ENCODE measurements at regions not wholly inside any gene's neighbourhood (a gene's known extent, or its start where the extent isn't known, plus 50 kb on each side); places are given as distances from the start of the nearest gene placed in this dataset.

- Histone ChIP-seq H3K27ac (ENCODE audit: low read depth, low read length) (no peak overlapping the region), H3K36me3 (ENCODE audit: insufficient read depth, low read length) (no peaks in the 10 kb centered on the region), H3K9me3 (ENCODE audit: control insufficient read depth in 1 of 2, low read length in 2 of 2) (no peaks in the 10 kb centered on the region), H3K4me1 (ENCODE audit: insufficient read depth, low read length) (no peaks in the 10 kb centered on the region), H3K4me3 (ENCODE audit: low read length in 2 of 2) (no peak overlapping the region), H3K27me3 (ENCODE audit: insufficient read depth, low read length) (peaks cover 24% of the 10 kb centered on the region)
- ChIA-PET CTCF (ENCODE audit: partially characterized antibody) (no interaction called here), POLR2A (ENCODE audit: partially characterized antibody) (no interaction called here)
- no peaks in the 10 kb centered on the region for H3K36me3 Mint-ChIP-seq
- no peak overlapping the region for H3K27ac Mint-ChIP-seq
- H3K4me1 Mint-ChIP-seq, result peaks cover 0 to 4% (median 0%) of the 10 kb centered on the region in 4 donors
- intact Hi-C loops (cut with micrococcal nuclease), result no loop called here
- H3K27me3 Mint-ChIP-seq, result peaks cover 47 to 51% of the 10 kb centered on the region in 2 donors
- no peaks in the 10 kb centered on the region for H3K9me3 Mint-ChIP-seq
- no peak for DNase-seq
- H3K4me3 Mint-ChIP-seq, result no peak overlapping the region
These were observed 95.5 kb downstream of the FAM204A start for GRCh38 chr10:118246332-118247295.

GRCh38 chr10:118243907-118244306 is 98.2 kb downstream of the FAM204A start:
- H3K9me3 ChIP-seq (ENCODE audit: control insufficient read depth in 1 of 2, low read length in 2 of 2), result no peaks in the 10 kb centered on the region
- H3K27ac ChIP-seq (ENCODE audit: low read depth, low read length), result no peak overlapping the region
- ChIA-PET POLR2A (ENCODE audit: partially characterized antibody) (no interaction called here), CTCF (ENCODE audit: partially characterized antibody) (interaction anchor here (1.0 to 9.5 kb wide), 8 partner anchors 14 to 1027 kb away, joined by 3 to 205 read pairs (median 4); no protein-coding TSS in a partner anchor)
- DNase-seq, result no peak
- Mint-ChIP-seq H3K4me1 (peaks cover 0 to 4% (median under 1%) of the 10 kb centered on the region in 4 donors), H3K36me3 (no peaks in the 10 kb centered on the region), H3K4me3 (no peak overlapping the region), H3K27me3 (peaks cover 37 to 43% of the 10 kb centered on the region in 2 donors), H3K9me3 (no peaks in the 10 kb centered on the region), H3K27ac (no peak overlapping the region)
- H3K27me3 ChIP-seq (ENCODE audit: insufficient read depth, low read length), result peaks cover 24% of the 10 kb centered on the region
- no peaks in the 10 kb centered on the region for H3K4me1 ChIP-seq (ENCODE audit: insufficient read depth, low read length)
- no peak overlapping the region for H3K4me3 ChIP-seq (ENCODE audit: low read length in 2 of 2)
- no peaks in the 10 kb centered on the region for H3K36me3 ChIP-seq (ENCODE audit: insufficient read depth, low read length)
- intact Hi-C loops (cut with micrococcal nuclease), result no loop called here

- Histone ChIP-seq H3K27ac (ENCODE audit: low read depth, low read length) (no peak overlapping the region), H3K27me3 (ENCODE audit: insufficient read depth, low read length) (peaks cover 10% of the 10 kb centered on the region), H3K36me3 (ENCODE audit: insufficient read depth, low read length) (no peaks in the 10 kb centered on the region), H3K9me3 (ENCODE audit: control insufficient read depth in 1 of 2, low read length in 2 of 2) (no peaks in the 10 kb centered on the region), H3K4me3 (ENCODE audit: low read length in 2 of 2) (no peak overlapping the region), H3K4me1 (ENCODE audit: insufficient read depth, low read length) (no peaks in the 10 kb centered on the region)
- Mint-ChIP-seq H3K4me1 (peaks cover 0 to 1% (median 0%) of the 10 kb centered on the region in 4 donors), H3K27ac (no peak overlapping the region), H3K36me3 (no peaks in the 10 kb centered on the region), H3K4me3 (no peak overlapping the region), H3K9me3 (no peaks in the 10 kb centered on the region), H3K27me3 (peaks cover 30 to 40% of the 10 kb centered on the region in 2 donors)
- CTCF ChIA-PET (ENCODE audit: partially characterized antibody), result interaction anchor here (0.7 to 9.5 kb wide), 22 partner anchors 8 to 1025 kb away, joined by 3 to 205 read pairs (median 4); no protein-coding TSS in a partner anchor
- peak in 4 of 5 donors; percentile 32 to 55 (median 46) for DNase-seq
- POLR2A ChIA-PET (ENCODE audit: partially characterized antibody), result no interaction called here
- intact Hi-C loops (cut with micrococcal nuclease), result loop anchor here (1.0 to 2.0 kb wide), 2 partner anchors 705 to 745 kb away; no protein-coding TSS in a partner anchor
These were observed 100.6 kb downstream of the FAM204A start for GRCh38 chr10:118241229-118242137.

- no peaks in the 10 kb centered on the region for H3K9me3 Mint-ChIP-seq
- no peaks in the 10 kb centered on the region for H3K36me3 Mint-ChIP-seq
- Histone ChIP-seq H3K4me1 (ENCODE audit: insufficient read depth, low read length) (no peaks in the 10 kb centered on the region), H3K27me3 (ENCODE audit: insufficient read depth, low read length) (no peaks in the 10 kb centered on the region), H3K4me3 (ENCODE audit: low read length in 2 of 2) (no peak overlapping the region), H3K27ac (ENCODE audit: low read depth, low read length) (no peak overlapping the region), H3K36me3 (ENCODE audit: insufficient read depth, low read length) (no peaks in the 10 kb centered on the region), H3K9me3 (ENCODE audit: control insufficient read depth in 1 of 2, low read length in 2 of 2) (no peaks in the 10 kb centered on the region)
- H3K4me3 Mint-ChIP-seq, result no peak overlapping the region
- H3K27me3 Mint-ChIP-seq, result peaks cover 17 to 26% of the 10 kb centered on the region in 2 donors
- intact Hi-C loops (cut with micrococcal nuclease), result no loop called here
- peaks cover 0 to 1% (median 0%) of the 10 kb centered on the region in 4 donors for H3K4me1 Mint-ChIP-seq
- ChIA-PET POLR2A (ENCODE audit: partially characterized antibody) (no interaction called here), CTCF (ENCODE audit: partially characterized antibody) (interaction anchor here (2.6 to 9.5 kb wide), 2 partner anchors 741 to 747 kb away, joined by 9 to 205 read pairs; no protein-coding TSS in a partner anchor)
- H3K27ac Mint-ChIP-seq, result no peak overlapping the region
- no peak for DNase-seq
These were observed 102.9 kb downstream of the FAM204A start for GRCh38 chr10:118239236-118239630.

GRCh38 chr10:118238573-118239235 is 103.4 kb downstream of the FAM204A start:
- H3K4me1 ChIP-seq (ENCODE audit: insufficient read depth, low read length), result no peaks in the 10 kb centered on the region
- H3K4me3 ChIP-seq (ENCODE audit: low read length in 2 of 2), result no peak overlapping the region
- ChIA-PET CTCF (ENCODE audit: partially characterized antibody) (interaction anchor here (2.6 to 9.5 kb wide), 2 partner anchors 740 to 747 kb away, joined by 9 to 205 read pairs; no protein-coding TSS in a partner anchor), POLR2A (ENCODE audit: partially characterized antibody) (no interaction called here)
- intact Hi-C loops (cut with micrococcal nuclease), result no loop called here
- H3K9me3 Mint-ChIP-seq, result no peaks in the 10 kb centered on the region
- H3K36me3 ChIP-seq (ENCODE audit: insufficient read depth, low read length), result no peaks in the 10 kb centered on the region
- H3K27me3 ChIP-seq (ENCODE audit: insufficient read depth, low read length), result no peaks in the 10 kb centered on the region
- H3K27ac ChIP-seq (ENCODE audit: low read depth, low read length), result no peak overlapping the region
- no peaks in the 10 kb centered on the region for H3K9me3 ChIP-seq (ENCODE audit: control insufficient read depth in 1 of 2, low read length in 2 of 2)
- H3K27ac Mint-ChIP-seq, result no peak overlapping the region
- DNase-seq, result no peak
- peaks cover 15 to 23% of the 10 kb centered on the region in 2 donors for H3K27me3 Mint-ChIP-seq
- H3K4me3 Mint-ChIP-seq, result no peak overlapping the region
- peaks cover 0 to 1% (median 0%) of the 10 kb centered on the region in 4 donors for H3K4me1 Mint-ChIP-seq
- H3K36me3 Mint-ChIP-seq, result no peaks in the 10 kb centered on the region

- H3K9me3 Mint-ChIP-seq, result peaks cover 0 to 3% (median 0%) of the 10 kb centered on the region in 8 donors
- no peak overlapping the region for H3K27ac Mint-ChIP-seq
- Histone ChIP-seq H3K27ac (ENCODE audit: low read depth, low read length) (no peak overlapping the region), H3K4me1 (ENCODE audit: insufficient read depth, low read length) (no peaks in the 10 kb centered on the region), H3K27me3 (ENCODE audit: insufficient read depth, low read length) (no peaks in the 10 kb centered on the region), H3K4me3 (ENCODE audit: low read length in 2 of 2) (no peak overlapping the region), H3K9me3 (ENCODE audit: control insufficient read depth in 1 of 2, low read length in 2 of 2) (no peaks in the 10 kb centered on the region), H3K36me3 (ENCODE audit: insufficient read depth, low read length) (no peaks in the 10 kb centered on the region)
- peaks cover 0 to 1% (median 0%) of the 10 kb centered on the region in 4 donors for H3K4me1 Mint-ChIP-seq
- DNase-seq, result no peak
- intact Hi-C loops (cut with micrococcal nuclease), result no loop called here
- no peaks in the 10 kb centered on the region for H3K36me3 Mint-ChIP-seq
- no peak overlapping the region for H3K4me3 Mint-ChIP-seq
- ChIA-PET POLR2A (ENCODE audit: partially characterized antibody) (no interaction called here), CTCF (ENCODE audit: partially characterized antibody) (interaction anchor here (9.5 kb wide), 1 partner anchor 739 kb away, joined by 205 read pairs; no protein-coding TSS in a partner anchor)
- peaks cover 17 to 24% of the 10 kb centered on the region in 2 donors for H3K27me3 Mint-ChIP-seq
These were observed 104.2 kb downstream of the FAM204A start for GRCh38 chr10:118237930-118238329.
